Upper lobe of left lung (tissue), 6 donors: ENCODE measurements at regions not wholly inside any gene's neighbourhood (a gene's known extent, or its start where the extent isn't known, plus 50 kb on each side); places are given as distances from the start of the nearest gene placed in this dataset.
A peak's percentile ranks its signal among the peaks of the same experiment; 100 is the strongest.

Source experiments
- ATAC-seq, 2 donors: fragments of 200-7000 bp; cut with Tn5 transposase; one replicate each; pipeline ENCODE4 v1.9.1; 2022; ENCODE audit warnings: mild to moderate bottlenecking in 2 of 2, moderate library complexity in 2 of 2; ENCODE audit not compliant: low FRiP score in 2 of 2
- DNase-seq, 2 donors: peaks; one replicate each; pipeline ENCODE4 v3.0.0-alpha.2; 2019 to 2020
- H3K27ac ChIP-seq, 4 donors: fragments of 200-600 bp; sonication (generic); one replicate each; pipeline ENCODE4 v1.5.1; 2016 to 2019
- H3K27me3 ChIP-seq, 4 donors: fragments of 200-600 bp; sonication (generic); one replicate each; pipeline ENCODE4 v1.5.1; 2017 to 2019
- H3K36me3 ChIP-seq, 4 donors: fragments of 200-600 bp; sonication (generic); one replicate each; pipeline ENCODE4 v1.5.1; 2016 to 2019
- H3K4me1 ChIP-seq, 4 donors: fragments of 200-600 bp; sonication (generic); one replicate each; pipeline ENCODE4 v1.5.1; 2018 to 2019
- H3K4me3 ChIP-seq, 4 donors: fragments of 200-600 bp; sonication (generic); one replicate each; pipeline ENCODE4 v1.5.1; 2017 to 2019; ENCODE audit warnings: mild to moderate bottlenecking in 2 of 4, moderate library complexity in 1 of 4
- H3K9me3 ChIP-seq, 4 donors: fragments of 200-600 bp; sonication (generic); one replicate each; pipeline ENCODE4 v1.5.1; 2018 to 2019
- EP300 ChIP-seq, 4 donors: sonication (generic); formaldehyde crosslinking; IDR thresholded peaks; one replicate each; pipeline ENCODE4 v1.5.1; 2017; ENCODE audit warnings: antibody characterized with exemption in 4 of 4, control low read depth in 2 of 4
- POLR2A ChIP-seq, 4 donors: fragments of 450-650 bp; IDR thresholded peaks; one replicate each; pipeline ENCODE4 v1.5.1; 2016 to 2017; ENCODE audit warnings: antibody characterized with exemption in 4 of 4, mild to moderate bottlenecking in 2 of 4
- POLR2AphosphoS5 ChIP-seq, 2 donors: sonication (generic); formaldehyde crosslinking; IDR thresholded peaks; one replicate each; pipeline ENCODE4 v1.5.1; 2017; ENCODE audit warnings: antibody characterized with exemption in 2 of 2
- WGBS, 2 donors: methylation state at CpG; one replicate each; pipeline ENCODE4 v1.1.5; 2017 to 2018; 5-methylcytosine and 5-hydroxymethylcytosine counted together
- TF ChIP-seq, protein P1 (sequence below), 6 experiments: fragments of 450-650 bp in 4 of 6; fragments of 200-600 bp in 2 of 6; sonication (generic) in 2 of 6; IDR thresholded peaks; one replicate each; pipeline ENCODE4 v1.5.1; 2016 to 2019; ENCODE audit warnings: antibody characterized with exemption in 6 of 6
- donor health status: DM: no; HTN: no; CAD: no; lungs with moderate emphysema.
- donor health status: DM: no; HTN: yes; CAD: no; lungs with severe emphysema.

DNA sequence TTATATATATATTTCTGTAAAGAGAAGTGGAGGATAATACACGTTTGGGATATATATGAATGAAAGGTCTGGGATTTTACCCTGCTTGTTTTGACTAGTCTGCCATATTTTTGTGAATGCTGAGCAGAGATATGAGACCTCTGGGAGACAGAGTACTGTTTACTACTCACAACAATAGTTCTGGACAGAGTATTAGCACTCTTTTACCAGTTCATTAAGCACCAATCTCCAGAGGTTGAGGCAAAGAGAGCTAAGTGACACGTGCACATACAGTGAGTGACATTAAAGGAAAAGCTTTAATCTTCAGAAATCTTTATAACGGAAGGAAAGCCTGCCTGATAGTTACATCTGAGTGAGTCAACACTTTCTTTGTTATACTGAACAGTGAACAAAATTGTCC is 1452.7 kb upstream of the TENM3 start:
- ATAC-seq, result no peak
- H3K4me3 ChIP-seq, result no peak overlapping the region
- no peak for TF ChIP-seq POLR2A (IDR thresholded peaks at IDR 0.05)
- TF ChIP-seq, protein P1, sequence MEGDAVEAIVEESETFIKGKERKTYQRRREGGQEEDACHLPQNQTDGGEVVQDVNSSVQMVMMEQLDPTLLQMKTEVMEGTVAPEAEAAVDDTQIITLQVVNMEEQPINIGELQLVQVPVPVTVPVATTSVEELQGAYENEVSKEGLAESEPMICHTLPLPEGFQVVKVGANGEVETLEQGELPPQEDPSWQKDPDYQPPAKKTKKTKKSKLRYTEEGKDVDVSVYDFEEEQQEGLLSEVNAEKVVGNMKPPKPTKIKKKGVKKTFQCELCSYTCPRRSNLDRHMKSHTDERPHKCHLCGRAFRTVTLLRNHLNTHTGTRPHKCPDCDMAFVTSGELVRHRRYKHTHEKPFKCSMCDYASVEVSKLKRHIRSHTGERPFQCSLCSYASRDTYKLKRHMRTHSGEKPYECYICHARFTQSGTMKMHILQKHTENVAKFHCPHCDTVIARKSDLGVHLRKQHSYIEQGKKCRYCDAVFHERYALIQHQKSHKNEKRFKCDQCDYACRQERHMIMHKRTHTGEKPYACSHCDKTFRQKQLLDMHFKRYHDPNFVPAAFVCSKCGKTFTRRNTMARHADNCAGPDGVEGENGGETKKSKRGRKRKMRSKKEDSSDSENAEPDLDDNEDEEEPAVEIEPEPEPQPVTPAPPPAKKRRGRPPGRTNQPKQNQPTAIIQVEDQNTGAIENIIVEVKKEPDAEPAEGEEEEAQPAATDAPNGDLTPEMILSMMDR (IDR thresholded peaks at IDR 0.05), result no peak
- no peak for DNase-seq
- H3K4me1 ChIP-seq, result no peaks in the 10 kb centered on the region
- no peak overlapping the region for H3K27ac ChIP-seq
- no peaks in the 10 kb centered on the region for H3K27me3 ChIP-seq
- no peaks in the 10 kb centered on the region for H3K36me3 ChIP-seq
- WGBS, 2 donors, result 51 to 54% methylated on average over 3 of the region's 3 CpGs
- H3K9me3 ChIP-seq, result no peaks in the 10 kb centered on the region

- no peaks in the 10 kb centered on the region for H3K4me1 ChIP-seq
- DNase-seq, result no peak
- no peaks in the 10 kb centered on the region for H3K27me3 ChIP-seq
- no peaks in the 10 kb centered on the region for H3K9me3 ChIP-seq
- H3K4me3 ChIP-seq, result no peak overlapping the region
- no peak for ATAC-seq
- TF ChIP-seq, protein P1 (IDR thresholded peaks at IDR 0.05), result no peak
- no peak for TF ChIP-seq POLR2AphosphoS5 (IDR thresholded peaks at IDR 0.05)
- no peak for TF ChIP-seq POLR2A (IDR thresholded peaks at IDR 0.05)
- no peak for TF ChIP-seq EP300 (IDR thresholded peaks at IDR 0.05)
- H3K27ac ChIP-seq, result no peak overlapping the region
- H3K36me3 ChIP-seq, result no peaks in the 10 kb centered on the region
Observed at GRCh38 chr4:180792541-180792940, 1450.7 kb upstream of the TENM3 start.

GRCh38 chr4:180794333-180794732 is 1448.9 kb upstream of the TENM3 start:
- no peak overlapping the region for H3K27ac ChIP-seq
- 70 to 80% methylated on average over 2 of the region's 2 CpGs for WGBS, 2 donors
- TF ChIP-seq EP300 (IDR thresholded peaks at IDR 0.05) (no peak), POLR2AphosphoS5 (IDR thresholded peaks at IDR 0.05) (no peak), POLR2A (IDR thresholded peaks at IDR 0.05) (no peak)
- TF ChIP-seq, protein P1 (IDR thresholded peaks at IDR 0.05), result no peak

GRCh38 chr4:180798036-180798577 is 1445.1 kb upstream of the TENM3 start:
- Histone ChIP-seq H3K9me3 (no peaks in the 10 kb centered on the region), H3K27me3 (no peaks in the 10 kb centered on the region), H3K36me3 (no peaks in the 10 kb centered on the region), H3K4me3 (no peak overlapping the region), H3K4me1 (no peaks in the 10 kb centered on the region), H3K27ac (no peak overlapping the region)
- ATAC-seq (no peak), DNase-seq (no peak)
- TF ChIP-seq POLR2AphosphoS5 (IDR thresholded peaks at IDR 0.05) (no peak), EP300 (IDR thresholded peaks at IDR 0.05) (no peak), POLR2A (IDR thresholded peaks at IDR 0.05) (no peak)
- TF ChIP-seq, protein P1 (IDR thresholded peaks at IDR 0.05), result no peak
- WGBS, 2 donors, result 53 to 60% methylated on average over 4 of the region's 4 CpGs

More at GRCh38 chr4:180794333-180794732, 1448.9 kb upstream of the TENM3 start:
- H3K4me3 ChIP-seq, result no peak overlapping the region
- no peaks in the 10 kb centered on the region for H3K36me3 ChIP-seq
- no peaks in the 10 kb centered on the region for H3K27me3 ChIP-seq
- DNase-seq (no peak), ATAC-seq (peak; percentile 53 to 68)
- H3K4me1 ChIP-seq, result no peaks in the 10 kb centered on the region
- no peaks in the 10 kb centered on the region for H3K9me3 ChIP-seq

- DNase-seq, result no peak
- ATAC-seq, result no peak
- Histone ChIP-seq H3K27me3 (no peaks in the 10 kb centered on the region), H3K36me3 (no peaks in the 10 kb centered on the region), H3K4me1 (no peaks in the 10 kb centered on the region), H3K27ac (no peak overlapping the region), H3K4me3 (no peak overlapping the region), H3K9me3 (no peaks in the 10 kb centered on the region)
- WGBS, 2 donors, result 55 to 66% methylated on average over 5 of the region's 5 CpGs
- TF ChIP-seq POLR2AphosphoS5 (IDR thresholded peaks at IDR 0.05) (no peak), EP300 (IDR thresholded peaks at IDR 0.05) (no peak), POLR2A (IDR thresholded peaks at IDR 0.05) (no peak)
- TF ChIP-seq, protein P1 (IDR thresholded peaks at IDR 0.05), result no peak
Observed at GRCh38 chr4:180799798-180800197, 1443.4 kb upstream of the TENM3 start.
